Stimulated activated effector memory CD8-positive, alpha-beta T cell treated with anti-CD3 and anti-CD28 coated beads, Interleukin-12 subunit alpha, Interleukin-12 subunit beta, amount 100 ng/mL, for 72 hours (primary cell): ENCODE measurements at regions not wholly inside any gene's neighbourhood (a gene's known extent, or its start where the extent isn't known, plus 50 kb on each side); places are given as distances from the start of the nearest gene placed in this dataset.
"Not testable (repeated sequence)": the region's sequence is repeated elsewhere in the genome, so short reads cannot be mapped to it uniquely, and the experiment has no call there.

Experiments used
- ATAC-seq: fragments of 150-1000 bp; cut with Tn5 transposase; 2 replicates; pipeline ENCODE4 v1.10.0; 2021
- DNase-seq, 2 donors: peaks; one replicate each; pipeline ENCODE4 v3.0.0; 2021 to 2022; ENCODE audit warnings: low spot score in 2 of 2
- H3K27ac Mint-ChIP-seq: one replicate; pipeline ENCODE4 v1.8.0; 2022; ENCODE audit warnings: mild to moderate bottlenecking, mixed read lengths
- H3K36me3 Mint-ChIP-seq: one replicate; pipeline ENCODE4 v1.8.0; 2022; ENCODE audit warnings: mild to moderate bottlenecking, mixed read lengths
- H3K4me1 Mint-ChIP-seq: one replicate; pipeline ENCODE4 v1.8.0; 2022; ENCODE audit warnings: mixed read lengths
- H3K4me3 Mint-ChIP-seq: one replicate; pipeline ENCODE4 v1.8.0; 2022; ENCODE audit warnings: mild to moderate bottlenecking, mixed read lengths
- H3K9me3 Mint-ChIP-seq: one replicate; pipeline ENCODE4 v1.8.0; 2022; ENCODE audit warnings: mixed read lengths

DNA sequence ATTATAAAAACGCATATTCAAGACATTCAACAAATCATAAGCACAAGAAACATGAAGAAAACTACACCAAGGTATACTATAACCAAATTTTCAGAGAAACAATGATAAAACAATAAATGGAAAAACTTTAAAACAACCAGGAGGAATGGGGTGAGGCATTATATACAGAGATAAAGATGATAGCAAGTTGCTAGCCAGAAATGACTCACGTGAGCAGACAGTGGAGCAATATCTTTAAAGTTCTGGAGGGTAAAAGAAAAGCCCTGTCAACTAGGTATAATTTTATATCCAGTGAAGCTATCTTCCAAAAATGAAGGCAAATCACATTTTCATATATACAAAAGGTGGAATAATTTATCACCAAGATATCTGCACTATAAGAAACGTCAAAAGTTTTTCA is 97.8 kb upstream of the PCED1B start:
- Mint-ChIP-seq H3K9me3 (no peaks in the 10 kb centered on the region), H3K4me1 (no peaks in the 10 kb centered on the region), H3K27ac (no peak overlapping the region), H3K4me3 (no peak overlapping the region), H3K36me3 (no peaks in the 10 kb centered on the region)
- ATAC-seq (no peak), DNase-seq (no peak)

- Mint-ChIP-seq H3K9me3 (no peaks in the 10 kb centered on the region), H3K4me3 (no peak overlapping the region), H3K27ac (no peak overlapping the region), H3K36me3 (no peaks in the 10 kb centered on the region), H3K4me1 (no peaks in the 10 kb centered on the region)
- DNase-seq (no peak), ATAC-seq (no peak)
These were observed 96.6 kb upstream of the PCED1B start for GRCh38 chr12:46982629-46983392.

- DNase-seq (no peak), ATAC-seq (no peak)
- no peak overlapping the region for H3K4me3 Mint-ChIP-seq
- H3K36me3 Mint-ChIP-seq: no peaks in the 10 kb centered on the region
- no peaks in the 10 kb centered on the region for H3K4me1 Mint-ChIP-seq
- no peaks in the 10 kb centered on the region for H3K9me3 Mint-ChIP-seq
- H3K27ac Mint-ChIP-seq: no peak overlapping the region
These were observed 96.0 kb upstream of the PCED1B start for GRCh38 chr12:46983393-46983793.

DNA sequence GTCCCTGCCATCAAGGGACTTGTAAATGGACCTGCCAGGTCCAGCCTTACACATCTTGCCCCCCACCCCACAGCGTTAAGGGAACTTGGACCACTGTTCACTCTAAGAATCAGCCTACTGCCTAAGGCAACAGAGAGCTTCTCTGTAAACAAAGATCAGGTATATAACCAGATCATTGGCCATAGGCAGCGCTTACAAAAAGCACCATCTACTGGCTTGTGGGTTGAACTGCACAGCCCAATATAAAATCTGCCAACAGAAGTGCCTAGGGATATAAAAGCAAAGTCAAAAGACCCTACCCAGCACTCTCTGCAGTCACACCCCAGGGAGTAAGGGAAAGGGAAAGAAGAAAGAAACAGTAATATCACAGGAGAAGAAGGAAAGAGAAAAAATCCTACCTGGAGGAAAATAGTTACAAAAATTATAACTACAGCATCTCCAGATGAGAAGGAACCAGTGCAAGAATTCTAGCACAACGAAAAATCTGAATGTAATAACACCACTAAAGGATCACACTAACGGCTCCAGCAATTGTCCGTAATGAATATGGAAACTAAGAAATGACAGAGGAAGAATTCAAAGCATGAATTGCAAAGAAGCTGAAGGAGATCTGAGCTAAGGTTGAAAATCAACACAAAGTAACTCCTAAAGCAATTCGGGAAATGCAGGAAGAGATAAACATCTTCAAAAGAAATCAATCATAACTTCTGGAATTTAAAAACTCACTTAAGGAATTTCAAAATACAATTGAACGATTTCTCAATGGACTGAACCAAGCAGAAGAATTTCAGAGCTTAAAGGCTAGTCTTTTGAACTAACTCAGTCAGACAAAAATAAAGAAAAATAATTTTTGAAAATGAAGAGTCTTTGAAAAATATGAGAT is 95.2 kb upstream of the PCED1B start:
- Mint-ChIP-seq H3K9me3 (no peaks in the 10 kb centered on the region), H3K4me1 (no peaks in the 10 kb centered on the region), H3K27ac (no peak overlapping the region), H3K4me3 (no peak overlapping the region), H3K36me3 (no peaks in the 10 kb centered on the region)
- ATAC-seq (peak; percentile 61), DNase-seq (no peak)

DNA sequence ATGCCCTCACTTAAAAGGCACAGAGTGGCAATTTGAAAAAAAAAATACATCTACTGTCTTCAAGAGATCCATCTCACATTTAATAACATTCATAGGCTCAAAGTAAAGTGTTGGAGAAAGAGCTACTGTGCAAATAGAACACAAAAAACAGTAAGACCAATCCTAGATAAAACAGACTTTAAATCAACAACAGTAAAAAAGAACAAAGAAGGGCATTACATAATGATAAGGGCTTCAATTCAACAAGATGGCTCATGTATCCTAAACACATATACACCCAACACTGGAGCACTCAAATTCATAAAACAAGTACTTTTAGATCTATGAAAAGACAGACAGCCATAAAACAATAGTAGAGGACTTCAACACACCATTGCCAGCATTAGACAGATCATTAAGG is 93.6 kb upstream of the PCED1B start:
- Mint-ChIP-seq H3K9me3 (no peaks in the 10 kb centered on the region), H3K36me3 (no peaks in the 10 kb centered on the region)

DNA sequence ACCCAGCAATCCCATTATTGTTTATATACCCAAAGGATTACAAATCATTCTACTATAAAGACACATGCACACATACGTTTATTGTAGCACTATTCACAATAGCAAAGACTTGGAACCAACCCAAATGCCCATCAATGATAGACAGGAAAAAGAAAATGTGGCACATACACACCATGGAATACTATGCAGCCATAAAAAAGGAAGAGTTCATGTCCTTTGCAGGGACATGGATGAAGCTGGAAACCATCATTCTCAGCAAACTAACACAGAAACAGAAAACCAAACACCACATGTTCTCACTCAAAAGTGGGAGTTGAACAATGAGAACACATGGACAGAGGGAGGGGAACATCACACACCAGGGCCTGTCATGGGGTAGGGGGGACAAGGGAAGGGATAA is 91.3 kb upstream of the PCED1B start:
- ATAC-seq: not testable (repeated sequence)

More for the DNA sequence above, 93.6 kb upstream of the PCED1B start:
- no peak overlapping the region for H3K4me3 Mint-ChIP-seq
- no peaks in the 10 kb centered on the region for H3K4me1 Mint-ChIP-seq
- H3K27ac Mint-ChIP-seq: no peak overlapping the region
- DNase-seq (no peak), ATAC-seq (no peak)

GRCh38 chr12:46990211-46990610 is 89.2 kb upstream of the PCED1B start:
- no peak for DNase-seq
- no peaks in the 10 kb centered on the region for H3K4me1 Mint-ChIP-seq
- H3K27ac Mint-ChIP-seq: no peak overlapping the region
- no peaks in the 10 kb centered on the region for H3K9me3 Mint-ChIP-seq
- no peak overlapping the region for H3K4me3 Mint-ChIP-seq
- H3K36me3 Mint-ChIP-seq: no peaks in the 10 kb centered on the region
- ATAC-seq: no peak

More for the DNA sequence above, 91.3 kb upstream of the PCED1B start:
- H3K4me3 Mint-ChIP-seq, H3K36me3 Mint-ChIP-seq, H3K4me1 Mint-ChIP-seq, H3K9me3 Mint-ChIP-seq, DNase-seq, H3K27ac Mint-ChIP-seq: not testable (repeated sequence)

DNA sequence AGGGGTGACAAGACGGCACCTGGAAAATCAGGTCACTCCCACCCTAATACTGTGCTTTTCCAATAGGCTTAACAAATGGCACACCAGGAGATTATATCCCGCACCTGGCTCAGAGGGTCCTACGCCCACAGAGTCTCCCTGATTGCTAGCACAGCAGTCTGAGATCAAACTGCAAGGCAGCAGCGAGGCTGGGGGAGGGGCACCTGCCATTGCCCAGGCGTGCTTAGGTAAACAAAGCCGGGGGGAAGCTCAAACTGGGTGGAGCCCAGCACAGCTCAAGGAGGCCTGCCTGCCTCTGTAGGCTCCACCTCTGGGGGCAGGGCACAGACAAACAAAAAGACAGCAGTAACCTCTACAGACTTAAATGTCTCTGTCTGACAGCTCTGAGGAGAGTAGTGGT is 87.4 kb upstream of the PCED1B start:
- ATAC-seq, H3K9me3 Mint-ChIP-seq, H3K4me1 Mint-ChIP-seq, H3K36me3 Mint-ChIP-seq, H3K27ac Mint-ChIP-seq, DNase-seq, H3K4me3 Mint-ChIP-seq: not testable (repeated sequence)

DNA sequence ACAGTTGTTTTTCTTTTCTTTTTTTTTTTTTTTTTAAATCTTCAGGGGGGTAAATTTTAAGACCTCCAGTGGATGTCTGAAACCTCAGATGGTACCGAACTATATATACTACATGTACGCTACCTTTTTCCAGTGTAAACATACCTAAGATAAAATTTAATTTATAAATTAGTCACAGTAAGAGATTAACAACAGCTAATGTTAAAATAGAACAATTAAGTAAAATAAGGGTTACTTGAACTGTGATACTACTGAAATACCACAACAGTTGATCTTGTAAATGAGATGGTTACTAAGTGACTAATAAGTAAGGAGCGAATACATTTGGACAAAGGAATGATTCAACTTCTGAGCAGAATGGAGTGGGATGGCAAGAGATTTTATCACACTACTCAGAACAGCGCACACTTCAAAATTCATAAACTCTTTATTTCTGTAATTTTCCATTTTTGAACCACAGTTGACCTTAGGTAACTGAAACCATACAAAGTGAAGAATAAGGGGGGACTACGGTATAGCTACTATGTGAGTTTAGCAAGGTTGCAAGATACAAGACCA is 80.5 kb upstream of the PCED1B start:
- Mint-ChIP-seq H3K4me1 (no peaks in the 10 kb centered on the region), H3K27ac (no peak overlapping the region), H3K9me3 (no peaks in the 10 kb centered on the region), H3K4me3 (no peak overlapping the region), H3K36me3 (no peaks in the 10 kb centered on the region)
- no peak for DNase-seq
- no peak for ATAC-seq

DNA sequence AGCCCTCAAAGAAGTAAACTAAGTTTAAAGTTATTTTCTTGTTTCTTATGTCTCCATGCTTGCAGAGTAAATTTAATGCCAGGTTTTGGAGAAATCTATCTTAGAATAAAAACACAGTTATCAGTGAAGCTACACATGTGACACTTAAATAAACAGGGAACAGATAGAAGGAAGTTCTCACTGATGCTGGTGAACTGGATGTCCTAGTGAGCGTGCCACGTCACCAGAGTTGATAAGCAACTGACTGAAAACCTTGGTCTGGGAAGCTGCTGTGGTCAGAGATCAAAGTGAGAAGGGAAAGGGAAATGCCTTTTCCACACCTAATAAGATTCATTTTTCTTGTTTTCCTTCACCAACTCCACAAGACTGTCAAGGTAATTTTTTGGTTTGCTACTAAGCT is 74.8 kb upstream of the PCED1B start:
- no peak overlapping the region for H3K4me3 Mint-ChIP-seq
- no peaks in the 10 kb centered on the region for H3K36me3 Mint-ChIP-seq
- no peak for ATAC-seq
- no peaks in the 10 kb centered on the region for H3K9me3 Mint-ChIP-seq
- H3K27ac Mint-ChIP-seq: no peak overlapping the region
- no peak for DNase-seq
- H3K4me1 Mint-ChIP-seq: no peaks in the 10 kb centered on the region

DNA sequence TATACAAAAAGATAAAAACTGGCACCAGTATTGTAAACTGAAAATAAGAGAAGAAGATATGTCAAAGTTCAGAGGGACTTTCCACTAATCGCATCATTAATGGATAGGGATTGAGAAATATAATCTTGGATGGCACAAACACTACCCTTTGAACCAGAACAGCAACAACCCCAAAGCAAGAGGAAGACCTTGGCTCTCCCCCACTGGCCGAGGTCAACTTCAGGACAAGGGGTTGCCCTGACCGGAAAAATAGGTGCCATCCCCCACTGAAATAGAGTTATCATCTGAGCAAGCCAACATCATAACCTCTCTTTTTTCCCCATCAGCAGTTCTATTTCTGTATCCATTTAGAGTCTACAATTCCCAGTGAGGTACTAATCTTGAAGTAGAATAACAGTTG is 72.4 kb upstream of the PCED1B start:
- no peak for DNase-seq
- H3K36me3 Mint-ChIP-seq: no peaks in the 10 kb centered on the region
- H3K4me1 Mint-ChIP-seq: no peaks in the 10 kb centered on the region
- no peak overlapping the region for H3K27ac Mint-ChIP-seq
- ATAC-seq: no peak
- no peaks in the 10 kb centered on the region for H3K9me3 Mint-ChIP-seq
- no peak overlapping the region for H3K4me3 Mint-ChIP-seq

- no peaks in the 10 kb centered on the region for H3K9me3 Mint-ChIP-seq
- DNase-seq (no peak), ATAC-seq (no peak)
- no peak overlapping the region for H3K27ac Mint-ChIP-seq
- H3K4me3 Mint-ChIP-seq: no peak overlapping the region
- no peaks in the 10 kb centered on the region for H3K36me3 Mint-ChIP-seq
- H3K4me1 Mint-ChIP-seq: no peaks in the 10 kb centered on the region
These were observed 66.9 kb upstream of the PCED1B start for GRCh38 chr12:47012552-47012951.

DNA sequence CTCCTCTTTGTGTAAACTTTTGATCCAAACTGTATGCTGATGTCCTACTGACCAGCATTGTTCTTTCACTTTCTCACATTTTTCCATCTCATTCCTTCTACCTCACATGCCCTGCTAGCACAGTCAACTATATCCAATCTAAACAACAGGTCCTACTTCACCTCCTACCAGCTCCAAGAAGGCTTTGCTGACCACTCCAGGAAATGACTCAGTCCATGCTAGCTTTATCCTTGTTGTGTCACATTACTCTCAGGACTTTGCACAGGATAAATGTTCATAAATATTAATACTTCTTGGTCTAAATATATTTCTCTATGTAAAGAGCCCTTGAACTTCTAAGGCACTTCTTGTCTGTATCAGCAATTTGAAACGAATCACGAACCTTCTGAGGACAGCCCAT is 64.9 kb upstream of the PCED1B start:
- ATAC-seq: no peak

DNA sequence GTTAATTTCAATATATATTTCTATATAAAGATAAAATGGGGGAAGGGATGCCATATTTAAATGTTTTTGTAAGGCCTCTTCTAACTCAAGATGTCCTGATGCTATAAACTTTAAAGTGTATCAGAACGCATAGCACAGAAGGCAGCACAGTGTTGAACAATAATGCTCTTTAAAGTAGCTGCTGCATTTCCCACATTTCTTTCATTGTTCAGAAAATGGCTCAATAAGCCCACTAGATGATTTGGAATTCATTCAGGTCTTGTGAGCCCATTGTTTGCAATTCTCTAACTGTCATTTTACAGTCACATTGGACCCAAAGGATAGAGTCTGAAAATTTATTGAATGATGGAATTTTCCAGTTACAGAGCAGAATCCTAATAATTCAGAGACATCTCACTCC is 64.0 kb upstream of the PCED1B start:
- Mint-ChIP-seq H3K36me3 (no peaks in the 10 kb centered on the region), H3K4me3 (no peak overlapping the region), H3K9me3 (no peaks in the 10 kb centered on the region), H3K27ac (no peak overlapping the region), H3K4me1 (no peaks in the 10 kb centered on the region)
- ATAC-seq: no peak
- no peak for DNase-seq

More for the DNA sequence above, 64.9 kb upstream of the PCED1B start:
- DNase-seq: no peak
- Mint-ChIP-seq H3K4me1 (no peaks in the 10 kb centered on the region), H3K36me3 (no peaks in the 10 kb centered on the region), H3K4me3 (no peak overlapping the region), H3K9me3 (no peaks in the 10 kb centered on the region), H3K27ac (no peak overlapping the region)

DNA sequence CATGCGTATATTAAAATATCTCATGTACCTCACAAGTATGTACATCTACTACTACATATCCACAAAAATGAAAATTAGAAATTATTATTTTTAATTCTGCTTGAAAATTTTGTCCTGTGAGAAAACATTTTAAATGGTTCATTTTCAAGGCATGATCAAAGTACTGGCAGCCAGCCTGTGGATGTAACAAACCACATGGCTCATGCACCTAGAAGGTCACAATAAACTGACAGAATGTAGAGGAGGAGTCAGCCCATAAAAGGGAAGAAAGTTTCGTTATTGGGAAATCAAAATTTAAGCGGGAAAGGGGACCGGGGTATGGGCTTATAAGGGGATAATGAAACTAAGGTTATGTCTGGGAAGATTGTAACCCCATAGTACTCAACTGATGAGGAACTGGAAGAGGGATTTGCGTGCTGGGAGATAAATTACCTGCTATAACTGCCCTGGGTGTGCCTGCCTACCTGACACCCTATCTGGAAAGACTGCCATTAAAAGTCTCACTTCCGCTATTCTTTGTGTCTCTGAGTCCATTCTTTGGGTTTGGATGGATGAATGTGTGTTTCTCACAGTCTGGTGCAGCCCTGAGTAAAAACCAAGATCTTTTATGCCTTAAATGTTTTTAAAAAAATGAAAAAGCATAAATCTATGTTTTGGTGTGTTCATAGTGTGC is 62.2 kb upstream of the PCED1B start:
- H3K9me3 Mint-ChIP-seq: no peaks in the 10 kb centered on the region
- DNase-seq (no peak), ATAC-seq (no peak)
- H3K4me1 Mint-ChIP-seq: no peaks in the 10 kb centered on the region
- no peak overlapping the region for H3K4me3 Mint-ChIP-seq
- no peaks in the 10 kb centered on the region for H3K36me3 Mint-ChIP-seq
- no peak overlapping the region for H3K27ac Mint-ChIP-seq
